Stimulated activated CD4-positive, alpha-beta T cell treated with anti-CD3 and anti-CD28 coated beads, Interleukin-12 subunit alpha, Interleukin-12 subunit beta, amount 100 ng/mL, for 48 hours (primary cell): ENCODE measurements at regions not wholly inside any gene's neighbourhood (a gene's known extent, or its start where the extent isn't known, plus 50 kb on each side); places are given as distances from the start of the nearest gene placed in this dataset.
"Not testable (repeated sequence)": the region's sequence is repeated elsewhere in the genome, so short reads cannot be mapped to it uniquely, and the experiment has no call there.

ENCODE experiments used
- DNase-seq, 3 donors: peaks; one replicate each; pipeline ENCODE4 v3.0.0-alpha.2; 2020; ENCODE audit warnings: low read depth in 2 of 3, low spot score in 1 of 3

DNA sequence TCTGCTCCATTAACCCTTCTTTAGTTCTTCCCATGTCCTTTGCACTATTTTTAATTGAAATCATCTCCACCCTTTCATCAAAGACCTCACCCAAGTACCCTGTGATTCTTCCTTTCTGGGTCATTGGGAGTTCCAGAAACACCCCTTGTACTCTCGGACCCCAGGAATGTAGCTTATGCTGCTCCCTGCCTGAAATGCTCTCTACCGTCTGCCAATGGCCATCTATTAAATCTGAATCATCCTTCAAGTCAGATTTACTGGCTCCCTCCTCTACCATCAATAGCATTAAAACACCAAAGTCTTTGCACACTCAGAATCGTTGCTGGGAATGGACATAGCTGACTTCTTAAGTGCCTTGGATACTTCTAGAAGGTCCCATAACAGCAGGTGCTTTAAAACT is 73.2 kb upstream of the GADD45A start:
- no peak for DNase-seq

DNA sequence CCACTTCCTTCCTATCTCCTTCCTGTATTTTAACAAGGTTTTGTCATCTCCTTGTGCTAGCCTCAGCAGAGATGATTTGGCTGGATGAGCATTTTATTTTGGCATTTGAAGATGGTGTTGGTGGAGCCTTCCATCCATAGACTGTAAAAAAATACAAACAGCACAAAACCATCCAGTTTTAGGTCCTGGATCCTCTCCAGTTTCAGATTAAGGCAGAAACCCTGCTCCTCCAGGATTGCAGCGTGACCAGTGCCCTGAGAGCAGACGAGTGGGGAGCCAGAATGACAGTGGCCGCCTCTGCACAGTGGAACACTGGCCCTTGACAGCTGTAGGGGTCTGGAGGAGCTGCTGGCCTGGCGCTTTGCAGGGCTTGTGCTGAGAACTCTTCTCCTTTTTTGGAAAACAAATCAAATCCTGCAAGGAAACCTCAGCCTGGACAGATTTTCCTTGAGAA is 72.2 kb upstream of the GADD45A start:
- DNase-seq, result no peak

DNA sequence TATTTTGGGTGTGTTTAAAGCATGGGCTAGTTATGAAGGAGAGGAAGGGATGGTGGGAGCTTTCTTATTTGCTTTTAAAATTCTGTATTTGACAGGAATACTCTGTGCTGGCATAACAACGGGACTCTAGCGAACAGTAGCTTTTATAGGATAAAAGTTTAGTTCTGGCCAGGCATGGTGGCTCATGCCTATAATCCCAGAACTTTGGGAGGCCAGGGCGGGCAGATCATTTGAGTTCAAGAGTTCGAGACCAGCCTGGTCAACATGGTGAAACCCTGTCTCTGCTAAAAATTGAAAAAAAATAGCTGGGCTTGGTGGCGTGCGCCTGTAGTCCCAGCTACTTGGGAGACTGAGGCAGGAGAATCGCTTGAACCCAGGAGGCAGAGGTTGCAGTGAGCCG is 71.5 kb upstream of the GADD45A start:
- not testable (repeated sequence) for DNase-seq

DNA sequence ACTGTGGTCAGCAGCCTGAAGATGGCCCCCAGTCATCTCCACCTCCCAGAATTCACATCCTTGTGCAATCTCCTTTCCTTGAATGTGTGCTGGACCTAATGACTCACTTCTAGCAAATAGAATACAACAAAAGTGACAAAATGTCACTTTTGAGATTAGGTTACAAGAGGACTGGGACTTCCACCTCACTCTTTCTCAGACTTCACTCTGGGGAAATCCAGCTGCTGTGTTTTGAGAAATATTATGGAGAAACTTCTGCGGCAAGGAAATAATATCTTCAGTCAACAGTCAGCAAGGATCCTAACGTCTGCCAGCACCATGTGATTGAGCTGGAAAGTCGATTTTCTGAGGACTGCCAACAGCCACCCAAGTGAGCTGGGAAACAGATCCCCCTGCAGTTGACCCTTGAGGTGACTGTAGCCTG is 70.5 kb upstream of the GADD45A start:
- DNase-seq, result no peak

DNA sequence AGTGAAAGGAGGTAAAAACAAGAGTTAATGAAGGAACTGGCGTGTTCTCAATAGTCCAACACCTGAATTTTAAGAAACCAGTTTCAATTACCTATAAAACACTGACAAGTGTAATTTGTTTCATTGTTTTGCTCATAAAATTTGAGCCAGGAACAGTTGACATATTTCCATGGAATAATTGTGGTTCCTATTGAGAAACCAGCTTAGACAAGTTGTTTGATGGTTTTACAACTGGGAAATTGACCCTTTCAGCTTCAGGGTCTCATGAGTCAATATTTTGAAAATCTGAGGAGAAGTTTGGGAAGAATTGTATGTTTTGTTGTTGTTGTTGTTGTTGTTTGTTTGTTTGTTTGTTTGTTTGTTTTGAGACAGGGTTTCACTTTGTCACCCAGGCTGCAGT is 69.1 kb upstream of the GADD45A start:
- DNase-seq, result no peak

DNA sequence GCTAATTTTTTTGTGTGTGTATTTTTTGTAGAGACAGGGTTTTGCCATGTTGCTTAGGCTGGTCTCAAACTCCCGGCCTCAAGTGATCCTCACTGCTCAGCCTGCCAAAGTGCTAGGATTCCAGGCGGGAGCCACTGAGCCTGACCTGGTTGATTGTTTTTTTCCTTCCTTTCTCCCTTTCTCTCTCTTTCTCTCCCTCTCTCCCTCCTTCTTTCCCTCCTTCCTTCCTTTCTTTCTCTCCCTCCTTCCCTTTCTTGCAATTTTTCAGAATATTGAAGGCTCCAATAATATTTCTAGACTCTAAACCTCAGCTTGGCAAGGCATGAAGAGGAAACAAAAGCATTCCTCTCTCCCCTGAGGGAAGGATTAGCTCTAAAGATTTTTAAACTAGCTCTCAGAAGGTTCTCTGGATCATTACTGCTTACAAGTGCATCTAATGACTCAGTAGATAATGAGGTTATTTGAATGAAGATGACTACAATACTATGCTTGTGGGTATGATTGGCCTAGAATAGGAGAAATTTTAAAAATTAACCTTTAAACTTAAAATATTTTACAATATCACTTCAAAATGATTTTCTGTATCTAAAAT is 68.5 kb upstream of the GADD45A start:
- DNase-seq, result no peak

DNA sequence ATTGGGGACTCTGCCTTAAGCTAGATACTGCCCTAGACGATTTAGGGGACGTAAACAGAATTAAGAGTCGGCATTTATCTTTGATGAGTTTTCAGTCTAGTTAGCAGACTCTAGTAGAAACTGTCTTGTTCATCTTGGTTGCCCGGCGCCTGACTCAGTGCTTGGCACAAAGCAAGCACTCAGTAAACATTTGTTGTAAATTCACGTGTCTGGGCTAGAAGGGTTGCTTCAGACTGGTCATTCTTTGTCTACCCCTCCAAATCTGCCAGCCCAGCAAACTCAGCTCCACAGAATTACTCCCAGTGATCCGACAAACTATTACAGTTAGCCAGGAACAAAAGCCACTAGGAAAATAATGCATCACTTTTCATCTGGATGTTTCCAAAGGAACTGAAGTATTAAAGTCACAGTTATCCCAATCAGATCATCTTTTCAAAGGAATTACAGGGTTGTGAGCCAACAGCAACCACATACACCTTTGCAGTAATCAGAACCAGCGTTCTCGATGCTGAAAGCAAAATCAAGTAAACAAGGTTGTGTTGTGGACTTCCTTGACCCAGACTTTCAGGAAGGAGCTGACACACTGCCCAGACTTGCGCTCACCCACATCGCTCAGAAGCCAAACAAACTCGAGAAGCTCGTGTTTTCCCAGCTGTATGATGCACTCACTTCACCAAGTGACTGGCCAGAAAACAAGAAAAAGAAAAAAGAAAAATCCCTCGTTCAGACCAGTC is 66.5 kb upstream of the GADD45A start:
- DNase-seq, result no peak

DNA sequence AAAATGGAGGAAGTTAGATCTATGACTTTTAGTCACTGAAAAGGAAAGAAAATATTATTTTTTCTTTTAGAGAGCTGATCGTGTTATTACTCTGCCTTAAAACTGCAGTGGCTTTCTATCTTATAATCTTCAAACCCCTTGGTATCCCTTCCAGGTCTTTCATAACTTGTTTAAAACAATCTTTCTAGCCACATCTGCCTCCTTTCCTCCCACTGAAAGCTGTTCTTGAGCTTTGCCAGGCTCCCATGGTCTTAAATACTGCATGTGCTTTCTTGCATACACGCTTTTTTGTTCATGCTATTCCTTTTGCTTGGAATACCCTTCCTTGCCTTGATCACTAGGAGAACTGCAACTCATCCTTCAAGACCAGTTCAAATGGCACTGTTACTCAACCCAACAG is 65.9 kb upstream of the GADD45A start:
- DNase-seq, result no peak

DNA sequence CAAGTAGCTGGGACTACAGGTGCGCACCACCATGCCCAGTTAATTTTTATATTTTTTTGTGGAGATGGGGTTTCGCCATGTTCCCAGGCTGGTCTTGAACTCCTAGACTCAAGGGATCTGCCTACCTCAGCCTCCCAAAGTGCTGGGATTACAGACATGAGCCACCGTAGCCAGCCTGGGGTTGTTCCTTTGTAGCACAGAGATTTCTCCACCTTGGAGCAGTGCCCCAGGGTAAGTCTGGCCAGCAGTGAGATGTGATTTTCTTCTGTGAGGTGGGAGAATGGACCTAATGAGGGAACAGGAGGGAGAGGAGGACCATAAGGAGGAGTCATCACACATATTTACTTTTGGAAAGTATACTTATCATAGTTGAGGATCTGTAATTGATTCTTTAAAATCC is 61.1 kb upstream of the GADD45A start:
- DNase-seq, result no peak

DNA sequence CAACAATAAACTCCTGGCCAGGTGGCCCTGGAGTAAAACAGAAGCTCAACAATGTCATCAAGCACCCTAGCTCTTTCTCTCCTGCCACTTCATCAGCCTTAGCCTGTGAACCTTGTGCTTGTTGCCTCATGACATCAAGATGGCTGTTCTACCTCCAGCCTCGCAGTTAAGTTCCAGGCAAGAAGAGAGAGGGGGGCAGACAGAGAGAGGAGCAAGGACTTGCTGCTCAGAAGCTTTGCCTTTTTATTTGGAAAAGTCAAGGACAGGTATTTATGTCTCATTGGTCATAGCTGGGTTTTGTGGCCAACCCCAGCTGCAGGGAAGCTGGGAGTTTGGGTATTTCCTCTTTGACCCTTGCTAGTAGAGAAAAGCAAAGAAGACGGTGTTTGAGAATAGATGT is 60.3 kb upstream of the GADD45A start:
- DNase-seq, result no peak

DNA sequence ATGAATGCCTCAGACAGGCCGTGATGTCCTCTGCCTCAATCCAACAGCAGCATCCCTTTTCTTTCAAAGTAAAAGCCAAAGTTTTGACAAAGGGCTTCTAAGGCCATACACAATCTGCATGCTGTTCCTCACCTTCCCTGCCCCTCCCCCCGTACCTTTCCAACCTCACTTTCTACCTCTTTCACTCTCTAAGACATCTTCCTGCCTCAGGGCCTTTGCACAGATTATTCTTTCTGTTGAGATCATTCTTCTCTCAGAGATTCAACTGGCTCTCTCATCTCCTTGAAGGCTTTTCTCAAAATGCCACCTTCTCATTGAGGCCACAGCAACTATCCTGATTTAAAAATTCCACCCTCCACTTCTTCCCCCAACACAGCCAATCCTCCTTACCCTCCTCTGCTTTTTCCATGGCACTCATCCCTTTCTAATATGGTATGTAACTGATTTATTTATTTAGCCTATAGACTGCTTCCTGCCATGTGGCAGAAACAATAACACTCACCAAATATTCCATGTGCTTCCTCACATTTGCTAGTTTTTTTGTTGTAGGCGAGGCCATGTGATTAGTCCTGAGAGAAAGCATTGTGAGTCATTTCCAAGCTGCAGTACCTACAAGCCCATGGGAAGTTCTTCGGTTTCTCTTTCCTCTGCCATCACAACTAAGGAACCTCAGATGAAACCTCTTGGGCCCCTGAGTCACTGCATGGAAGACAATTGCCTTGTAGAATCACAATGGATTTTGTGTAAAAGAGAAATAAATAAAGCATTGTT is 58.7 kb upstream of the GADD45A start:
- no peak for DNase-seq

DNA sequence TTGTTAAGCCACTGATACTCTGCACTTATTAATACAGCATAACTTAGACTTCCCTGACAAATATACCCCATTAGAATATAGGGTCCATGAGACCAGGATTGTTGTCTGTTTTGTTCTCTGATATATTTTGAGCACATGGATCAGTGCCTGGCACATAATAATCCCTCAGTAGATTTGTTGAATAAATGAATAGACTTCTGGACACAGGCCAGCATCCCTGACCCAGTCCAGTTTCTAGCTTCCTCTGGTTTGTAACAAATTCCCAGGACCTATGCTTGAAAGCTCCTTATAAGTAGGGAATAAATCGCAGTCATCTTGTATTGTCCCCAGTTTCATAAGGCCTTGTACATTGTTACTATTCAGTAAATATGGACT is 58.2 kb upstream of the GADD45A start:
- DNase-seq, result no peak

DNA sequence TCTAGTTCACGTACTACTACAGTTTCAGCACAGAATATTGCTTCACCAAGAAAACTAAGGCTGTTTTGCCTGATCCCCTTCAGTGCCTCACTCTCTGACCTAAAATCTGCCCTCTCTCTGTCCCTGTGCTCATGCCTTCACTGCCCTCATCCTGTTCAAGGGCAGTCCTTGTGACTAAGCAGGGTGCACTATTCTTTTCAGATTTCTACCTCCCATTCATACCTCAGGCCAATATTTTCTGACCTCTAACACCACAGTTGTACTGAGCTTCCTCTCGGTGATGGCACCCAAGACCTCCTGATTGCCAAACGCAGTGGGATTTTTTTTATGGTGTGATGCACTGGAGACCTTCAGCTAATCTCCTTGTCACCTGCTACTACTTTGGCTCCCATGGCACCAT is 57.7 kb upstream of the GADD45A start:
- DNase-seq, result no peak

DNA sequence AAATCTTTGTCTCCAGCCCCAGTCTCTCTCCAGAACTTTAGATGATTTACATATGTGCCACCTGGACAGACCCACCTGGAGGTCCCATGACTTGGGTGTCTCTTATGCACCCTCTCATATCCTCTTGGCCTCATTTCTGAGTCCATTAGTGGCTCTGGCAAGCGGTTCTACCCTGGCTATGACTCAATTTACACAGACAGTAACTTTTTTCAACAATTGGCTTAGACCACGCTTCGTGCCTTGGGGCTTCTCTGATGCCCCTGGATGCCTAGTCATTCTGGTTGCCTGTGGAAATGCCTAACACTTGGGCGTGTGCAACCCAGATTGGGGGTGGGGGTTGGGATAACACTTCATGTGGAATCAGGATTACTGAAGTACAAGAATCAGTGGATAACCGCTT is 57.1 kb upstream of the GADD45A start:
- no peak for DNase-seq

DNA sequence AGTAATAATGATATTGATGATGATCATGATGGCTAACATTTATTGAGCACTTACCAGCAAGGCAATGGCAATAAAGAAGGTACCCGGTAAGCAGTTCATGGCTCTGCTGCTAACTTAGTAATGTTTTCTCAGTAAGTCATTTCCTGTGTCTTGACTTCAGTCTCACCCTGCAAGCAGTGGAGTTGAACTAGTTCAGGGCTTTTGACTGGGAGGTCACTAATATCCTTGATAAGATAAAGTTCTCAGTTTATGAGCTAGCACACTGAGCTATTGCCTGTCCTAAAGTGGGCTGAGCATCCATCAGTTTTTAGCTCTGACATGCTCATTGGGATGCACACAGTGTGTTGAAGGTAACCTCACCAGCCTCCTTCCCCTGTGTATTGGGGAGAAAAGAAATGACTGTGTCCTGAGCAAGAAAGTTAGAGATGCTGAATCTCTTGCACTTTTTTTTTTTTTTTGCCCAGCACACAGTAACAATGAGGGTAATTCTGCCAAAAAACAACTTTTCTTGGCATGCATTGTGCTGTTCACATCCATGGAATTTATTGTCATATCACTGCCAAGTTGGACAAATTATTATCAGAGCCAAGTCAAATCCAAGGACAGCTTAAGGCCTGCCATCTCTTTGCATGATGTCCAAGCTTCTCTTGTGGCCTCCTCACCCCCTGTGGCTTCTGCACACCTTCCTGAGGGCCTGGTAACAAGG is 55.5 kb upstream of the GADD45A start:
- no peak for DNase-seq

DNA sequence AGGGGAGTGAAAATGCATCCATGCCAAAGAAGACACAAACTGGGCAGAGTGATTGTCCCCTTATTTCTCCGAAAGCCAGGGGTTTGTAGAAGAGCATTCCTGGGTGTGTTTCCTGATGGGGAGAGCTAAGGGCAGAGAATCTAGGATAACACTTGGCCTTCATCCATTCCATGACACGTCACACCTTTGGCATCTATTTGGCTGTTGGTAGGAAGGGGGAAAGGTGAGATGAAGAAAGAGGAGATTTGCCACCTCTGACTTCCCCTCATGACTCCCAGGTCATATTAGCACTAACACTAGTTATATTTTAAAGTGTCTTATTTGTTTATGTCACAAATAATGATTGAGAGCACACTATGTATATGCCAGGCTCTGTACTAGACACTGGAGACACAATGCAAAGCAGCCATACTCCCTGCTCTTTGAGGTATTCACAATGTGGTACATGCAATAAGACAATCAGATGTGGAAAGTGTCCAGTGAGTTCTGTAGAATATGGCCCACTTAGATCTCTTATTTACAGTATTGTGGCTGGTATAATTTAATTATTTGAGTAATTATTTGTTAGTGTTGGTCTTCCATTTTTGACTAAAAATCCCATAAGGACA is 54.5 kb upstream of the GADD45A start:
- no peak for DNase-seq

DNA sequence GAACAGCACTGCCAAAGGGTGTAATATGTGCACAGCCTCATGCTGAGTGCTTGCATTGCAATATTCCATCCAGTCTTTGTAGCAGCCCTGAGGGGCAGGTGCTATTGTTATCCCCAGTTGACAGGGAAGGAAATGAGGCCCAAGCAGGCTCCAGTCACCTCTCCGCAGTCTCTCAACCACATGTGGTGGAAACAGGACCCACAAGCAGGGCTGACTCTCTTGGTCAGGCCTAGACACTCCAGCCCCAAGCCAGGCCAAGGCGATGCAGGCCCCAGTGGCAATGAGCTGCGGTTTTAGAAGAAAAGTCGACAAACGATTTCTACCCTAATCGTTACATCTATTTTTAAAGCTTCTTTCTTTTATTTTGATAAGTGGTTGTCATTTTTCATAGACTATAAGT is 52.6 kb upstream of the GADD45A start:
- no peak for DNase-seq

DNA sequence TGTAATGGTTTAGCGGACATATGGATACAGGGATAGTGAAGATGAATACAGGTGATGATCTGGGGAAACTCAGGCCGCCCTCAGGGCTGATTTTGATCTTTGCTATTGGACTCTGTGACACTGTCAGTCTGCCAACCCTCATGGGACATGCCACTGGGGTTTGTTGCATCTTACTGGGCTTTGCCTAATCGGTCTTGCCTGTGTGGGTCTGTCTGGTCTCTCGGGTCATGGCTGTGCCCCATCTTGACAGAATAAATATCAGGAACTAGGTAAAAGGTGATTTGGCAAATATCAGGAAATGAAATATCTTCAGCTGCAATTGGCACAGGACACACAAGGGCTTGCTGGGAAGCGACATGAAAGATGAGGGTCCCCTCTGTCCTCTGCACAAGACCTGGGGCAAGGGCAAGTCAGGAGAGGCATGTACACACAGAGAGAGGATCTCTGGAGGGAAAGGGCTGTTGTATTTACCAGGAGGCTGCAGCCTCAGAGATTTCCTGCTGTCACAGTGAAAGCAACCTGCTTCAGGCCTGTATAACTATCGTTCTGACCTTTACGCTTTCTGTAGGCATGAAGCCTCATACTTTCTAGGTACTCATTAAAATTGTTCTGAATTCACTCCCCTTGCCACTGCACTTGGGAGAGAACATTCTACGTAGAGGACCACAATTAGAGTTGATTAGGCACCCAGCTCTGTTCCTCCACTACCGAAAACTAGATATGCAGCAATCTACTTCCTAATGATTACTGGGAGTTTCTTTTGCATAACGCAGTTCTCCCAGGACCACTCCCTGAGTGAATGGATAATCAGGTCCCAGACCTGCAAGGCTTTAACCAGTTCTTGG is 52.0 kb upstream of the GADD45A start:
- DNase-seq, result no peak

DNA sequence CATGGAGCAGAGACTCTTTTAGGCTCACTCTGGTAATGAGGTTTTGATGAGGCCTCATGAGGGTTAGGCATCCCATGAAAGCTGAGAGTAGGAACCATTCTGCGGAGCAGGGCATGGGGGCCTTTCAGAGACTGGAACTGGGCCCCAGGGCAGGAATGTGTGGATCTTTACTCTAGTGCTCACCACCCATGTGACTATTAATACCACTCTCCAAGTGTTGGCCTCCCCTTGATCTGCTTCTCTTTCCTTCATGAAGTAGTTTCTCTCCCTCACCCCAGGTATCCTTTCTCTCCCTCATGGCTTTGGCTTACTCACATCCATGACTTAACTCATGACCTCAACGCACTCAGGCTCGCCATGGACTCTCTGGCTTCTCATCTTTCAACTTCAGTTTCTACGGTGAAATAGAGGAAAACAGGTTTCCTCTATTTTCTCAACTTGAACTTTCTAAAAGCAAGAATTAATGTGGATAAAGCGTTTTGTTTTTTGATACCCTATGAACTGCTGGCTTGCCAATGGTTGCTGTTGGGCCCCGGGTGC is 50.5 kb upstream of the GADD45A start:
- DNase-seq, result no peak
